GM23338 (cell line): ENCODE measurements at regions not wholly inside any gene's neighbourhood (a gene's known extent, or its start where the extent isn't known, plus 50 kb on each side); places are given as distances from the start of the nearest gene placed in this dataset.

Experiments
- ATAC-seq: fragments of 200-7000 bp; cut with Tn5 transposase; 3 replicates; pipeline ENCODE4 v1.9.1; 2020
- DNase-seq: peaks from one replicate; pipeline ENCODE4 v3.0.0-alpha.2; 2015; ENCODE audit warnings: low spot score
- H2AFZ ChIP-seq: fragments of 200-600 bp; sonication (generic); 2 replicates; pipeline ENCODE4 v1.8.0; 2016; ENCODE audit warnings: antibody characterized with exemption, mild to moderate bottlenecking, moderate library complexity
- H3F3A ChIP-seq: fragments of 200-600 bp; sonication (generic); replicated peaks from 2 replicates; pipeline ENCODE4 v1.8.0; 2017; ENCODE audit warnings: antibody characterized with exemption, mixed run types, low read depth
- H3K27ac ChIP-seq: fragments of 200-600 bp; sonication (generic); 2 replicates; pipeline ENCODE4 v1.6.1; 2016; ENCODE audit warnings: low read depth
- H3K27me3 ChIP-seq: fragments of 200-600 bp; sonication (generic); 2 replicates; pipeline ENCODE4 v1.8.0; 2016; ENCODE audit warnings: mild to moderate bottlenecking, mixed run types, moderate library complexity; ENCODE audit not compliant: insufficient read depth
- H3K36me3 ChIP-seq: fragments of 200-600 bp; sonication (generic); 2 replicates; pipeline ENCODE4 v1.8.0; 2016; ENCODE audit warnings: mild to moderate bottlenecking; ENCODE audit not compliant: insufficient read depth
- H3K4me1 ChIP-seq: fragments of 200-600 bp; sonication (generic); 2 replicates; pipeline ENCODE4 v1.8.0; 2016; ENCODE audit warnings: mild to moderate bottlenecking, moderate library complexity; ENCODE audit not compliant: insufficient read depth
- H3K4me2 ChIP-seq: fragments of 200-600 bp; sonication (generic); 2 replicates; pipeline ENCODE4 v1.7.1; 2017; ENCODE audit warnings: mixed run types
- H3K4me3 ChIP-seq: fragments of 200-600 bp; sonication (generic); 2 replicates; pipeline ENCODE4 v1.6.1; 2016; ENCODE audit warnings: mixed run types
- H3K79me2 ChIP-seq: fragments of 200-600 bp; sonication (generic); replicated peaks from 2 replicates; pipeline ENCODE4 v1.8.0; 2017; ENCODE audit warnings: mild to moderate bottlenecking; ENCODE audit not compliant: insufficient read depth
- H3K9me2 ChIP-seq: fragments of 200-600 bp; sonication (generic); 2 replicates; pipeline ENCODE4 v1.8.0; 2017; ENCODE audit not compliant: insufficient read depth
- H4K20me1 ChIP-seq: fragments of 200-600 bp; sonication (generic); replicated peaks from 2 replicates; pipeline ENCODE4 v1.8.0; 2017; ENCODE audit warnings: mild to moderate bottlenecking; ENCODE audit not compliant: insufficient read depth
- H3K27ac Mint-ChIP-seq: 2 replicates; pipeline ENCODE4 v1.8.0; 2020; ENCODE audit warnings: inconsistent platforms, mild to moderate bottlenecking, moderate library complexity, mixed read lengths
- H3K27me3 Mint-ChIP-seq: 3 replicates; pipeline ENCODE4 v1.8.0; 2022; ENCODE audit warnings: low read depth, mild to moderate bottlenecking, moderate library complexity, mixed read lengths, inconsistent platforms; ENCODE audit not compliant: insufficient read depth, poor library complexity
- H3K36me3 Mint-ChIP-seq: 3 replicates; pipeline ENCODE4 v1.8.0; 2021; ENCODE audit warnings: low read depth, mild to moderate bottlenecking, inconsistent platforms, moderate library complexity, mixed read lengths
- H3K4me1 Mint-ChIP-seq: 3 replicates; pipeline ENCODE4 v1.8.0; 2020; ENCODE audit warnings: mild to moderate bottlenecking, inconsistent platforms, mixed read lengths
- H3K4me3 Mint-ChIP-seq: 3 replicates; pipeline ENCODE4 v1.8.0; 2021; ENCODE audit warnings: moderate library complexity, mild to moderate bottlenecking, inconsistent platforms, mixed read lengths
- H3K9me3 Mint-ChIP-seq: 3 replicates; pipeline ENCODE4 v1.8.0; 2020; ENCODE audit warnings: moderate library complexity, mild to moderate bottlenecking, inconsistent platforms, mixed read lengths
- CREB1 ChIP-seq: fragments of 250-450 bp; sonication (Bioruptor Pico); IDR thresholded peaks from 2 replicates; pipeline ENCODE4 v1.5.0; 2020; ENCODE audit warnings: low read depth, mild to moderate bottlenecking, moderate library complexity
- CTCF ChIP-seq, 2 experiments: fragments of 200-600 bp in 1 of 2; sonication (generic) in 1 of 2; conservative IDR thresholded peaks; 2 replicates each; pipeline versions ENCODE4 v1.5.1 to v1.6.1; 2016 to 2017; ENCODE audit warnings: antibody characterized with exemption in 2 of 2, low read depth in 2 of 2, mild to moderate bottlenecking in 2 of 2, moderate library complexity in 1 of 2
- ETS1 ChIP-seq: IDR thresholded peaks from 2 replicates; pipeline ENCODE4 v1.6.1; 2016; ENCODE audit warnings: antibody characterized with exemption
- EZH2 ChIP-seq: fragments of 200-600 bp; sonication (generic); IDR thresholded peaks from one replicate; pipeline ENCODE4 v1.8.0; 2017; ENCODE audit warnings: antibody characterized with exemption, mild to moderate bottlenecking, low read depth; ENCODE audit not compliant: unreplicated experiment
- EZH2phosphoT487 ChIP-seq: fragments of 200-600 bp; sonication (generic); IDR thresholded peaks from one replicate; pipeline ENCODE4 v1.8.1; 2018; ENCODE audit warnings: antibody characterized with exemption; ENCODE audit not compliant: unreplicated experiment
- JUNB ChIP-seq: IDR thresholded peaks from one replicate; pipeline ENCODE4 v1.6.1; 2016; ENCODE audit warnings: antibody characterized with exemption; ENCODE audit not compliant: unreplicated experiment
- NANOG ChIP-seq: IDR thresholded peaks from 2 replicates; pipeline ENCODE4 v1.6.1; 2016; ENCODE audit warnings: antibody characterized with exemption, borderline replicate concordance
- POLR2AphosphoS5 ChIP-seq: IDR thresholded peaks from 2 replicates; pipeline ENCODE4 v1.6.1; 2016; ENCODE audit warnings: antibody characterized with exemption, low read depth
- REST ChIP-seq: IDR thresholded peaks from one replicate; pipeline ENCODE4 v1.6.1; 2018; ENCODE audit warnings: antibody characterized with exemption; ENCODE audit not compliant: unreplicated experiment
- STAT1 ChIP-seq: IDR thresholded peaks from one replicate; pipeline ENCODE4 v1.6.1; 2016; ENCODE audit warnings: antibody characterized with exemption; ENCODE audit not compliant: unreplicated experiment
- ZNF114 ChIP-seq: fragments of 250-450 bp; sonication (Bioruptor Pico); IDR thresholded peaks from 2 replicates; pipeline ENCODE4 v1.5.0; 2020; ENCODE audit warnings: mild to moderate bottlenecking, moderate library complexity
- ZNF331 ChIP-seq: fragments of 250-450 bp; sonication (Bioruptor Pico); IDR thresholded peaks from 2 replicates; pipeline ENCODE4 v1.5.0; 2020; ENCODE audit warnings: low read depth, mild to moderate bottlenecking, moderate library complexity
- ZNF462 ChIP-seq: fragments of 250-450 bp; sonication (Bioruptor Pico); IDR thresholded peaks from 2 replicates; pipeline ENCODE4 v1.5.0; 2020; ENCODE audit warnings: mild to moderate bottlenecking, moderate library complexity

GRCh38 chr13:73997964-73998363 lies 136.2 kb downstream of the KLF12 start:
- Histone ChIP-seq H3K27me3 (no peaks in the 10 kb centered on the region), H3K27ac (no peak overlapping the region), H3K9me2 (no peaks in the 10 kb centered on the region), H3F3A (no peaks in the 10 kb centered on the region), H3K4me2 (no peak overlapping the region), H3K79me2 (no peaks in the 10 kb centered on the region), H4K20me1 (no peaks in the 10 kb centered on the region), H3K36me3 (no peaks in the 10 kb centered on the region), H3K4me3 (no peak overlapping the region), H3K4me1 (peaks cover 10% of the 10 kb centered on the region; the same call in 1 of the 2 replicates), H2AFZ (no peak overlapping the region)
- H3K4me3 Mint-ChIP-seq = no peak overlapping the region
- TF ChIP-seq ZNF114 (CRISPR knock-in tag) = no peak
- no peak for TF ChIP-seq ZNF331 (CRISPR knock-in tag)
- no peak for TF ChIP-seq JUNB
- no peak for TF ChIP-seq NANOG
- TF ChIP-seq ZNF462 = no peak
- no peak for TF ChIP-seq REST
- no peak for TF ChIP-seq EZH2phosphoT487
- no peak for TF ChIP-seq EZH2
- TF ChIP-seq POLR2AphosphoS5 = no peak
- TF ChIP-seq STAT1 = no peak
- no peak for TF ChIP-seq CREB1 (CRISPR knock-in tag)
- no peak for TF ChIP-seq ETS1
- no peak for TF ChIP-seq CTCF (conservative IDR thresholded peaks at IDR 0.05; ENCODE audit: low read depth in 2 of 2)
- no peak overlapping the region for H3K27ac Mint-ChIP-seq
- ATAC-seq (no peak), DNase-seq (no peak)
- H3K9me3 Mint-ChIP-seq = no peaks in the 10 kb centered on the region
- no peaks in the 10 kb centered on the region; the same call in 2 of the 3 replicates for H3K36me3 Mint-ChIP-seq
- H3K4me1 Mint-ChIP-seq = peaks cover 18% of the 10 kb centered on the region
- no peaks in the 10 kb centered on the region for H3K27me3 Mint-ChIP-seq
